GM19035 (cell line): ENCODE measurements at regions not wholly inside any gene's neighbourhood (a gene's known extent, or its start where the extent isn't known, plus 50 kb on each side); places are given as distances from the start of the nearest gene placed in this dataset.

Experiments used
- ATAC-seq: cut with Tn5 transposase; IDR thresholded peaks from one replicate; pipeline ENCODE4 v1.9.1; 2021; ENCODE audit not compliant: unreplicated experiment

DNA sequence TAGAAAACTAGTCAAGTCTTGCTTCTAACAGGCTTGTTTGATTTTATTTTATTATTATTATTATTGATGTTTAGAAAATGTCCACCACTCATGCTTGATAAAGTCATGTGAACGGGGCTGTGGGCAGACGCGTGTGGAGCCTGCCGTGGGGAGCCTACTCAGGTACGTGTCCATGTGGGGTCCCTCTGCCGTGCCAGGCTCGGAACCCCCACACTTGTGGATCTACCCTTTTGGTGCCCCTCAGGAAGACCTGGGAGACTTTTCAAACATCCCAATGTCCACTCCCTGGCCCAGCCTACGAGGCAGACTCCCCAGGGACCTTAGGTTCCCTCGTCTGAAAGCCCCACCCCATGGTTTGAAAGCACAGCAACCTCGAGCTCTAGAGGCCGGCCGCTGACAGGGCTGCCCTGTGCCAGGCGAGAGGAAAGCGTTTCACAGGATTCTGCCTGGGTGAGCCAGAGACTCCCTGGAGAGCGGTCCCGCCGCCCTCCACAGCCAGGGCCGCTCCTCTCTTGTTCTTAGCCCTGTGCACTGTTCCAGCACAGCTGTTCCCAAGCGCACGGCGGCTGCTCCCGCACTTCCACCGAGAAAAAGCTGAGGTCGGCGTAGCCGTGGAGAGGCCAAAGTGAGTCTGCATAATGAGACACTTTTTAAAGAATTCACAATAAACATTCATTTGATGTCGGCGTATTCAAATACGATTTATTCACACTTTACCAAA, 249.7 kb downstream of the TTLL2 start:
- ATAC-seq = no peak

DNA sequence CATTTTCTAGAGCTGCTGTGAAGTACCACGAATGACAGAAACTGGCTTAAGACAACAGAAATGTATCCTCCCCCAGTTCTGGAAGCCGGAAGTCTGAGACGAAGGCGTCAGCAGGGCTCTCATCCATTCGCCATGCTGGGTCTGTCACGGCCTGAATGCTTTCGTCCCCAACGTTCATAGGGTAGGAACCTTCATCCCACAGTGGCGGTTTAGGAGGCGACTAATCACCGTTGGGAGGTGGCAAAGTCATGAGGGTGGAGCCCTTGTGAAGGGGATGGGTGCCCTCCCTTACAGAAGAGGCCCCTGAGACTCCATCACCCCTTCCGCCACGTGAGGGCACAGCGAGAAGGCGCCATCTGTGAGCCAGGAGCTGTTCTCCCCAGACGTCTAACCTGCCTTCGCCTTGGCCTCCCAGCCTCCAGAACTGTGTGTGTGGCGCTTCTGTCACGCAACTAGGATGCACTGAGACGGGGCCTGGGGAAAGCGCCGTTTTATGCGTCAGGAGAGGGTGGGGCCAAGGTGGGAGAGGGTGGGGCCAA, 250.3 kb downstream of the TTLL2 start:
- no peak for ATAC-seq

DNA sequence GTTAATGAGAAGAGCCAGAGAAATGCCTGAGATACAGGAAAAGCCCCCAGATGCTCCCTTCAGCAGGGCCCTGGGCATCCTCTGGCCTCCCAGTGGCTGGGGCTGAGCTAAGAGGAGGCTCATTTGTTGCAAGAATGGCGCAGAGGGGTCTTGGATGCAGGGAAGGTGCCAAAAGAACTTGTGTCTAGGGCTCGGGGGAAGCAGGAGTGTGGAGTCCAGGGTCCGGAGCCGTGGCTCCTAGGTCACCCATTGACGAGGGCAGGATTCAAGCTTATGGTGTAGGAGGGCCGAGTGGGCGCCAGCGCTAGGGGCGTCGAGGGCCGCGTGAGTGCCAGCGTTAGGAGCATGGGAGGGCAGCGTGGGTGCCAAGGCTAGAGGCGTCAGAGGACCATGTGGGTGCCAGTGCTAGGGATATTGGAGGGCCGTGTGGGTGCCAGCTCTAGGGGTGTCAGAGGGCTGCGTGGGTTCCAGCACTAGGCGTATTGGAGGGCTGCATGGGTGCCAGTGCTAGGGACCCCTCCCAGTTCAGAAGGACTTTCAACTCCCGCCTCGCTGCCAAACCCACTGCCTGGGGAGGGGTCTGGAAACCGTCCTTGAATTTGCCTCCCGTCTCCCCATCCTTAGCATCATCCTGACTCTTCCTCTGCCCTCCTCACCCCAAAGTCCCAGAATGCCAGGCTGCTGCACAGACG, 250.5 kb upstream of the AFDN start:
- ATAC-seq = no peak

DNA sequence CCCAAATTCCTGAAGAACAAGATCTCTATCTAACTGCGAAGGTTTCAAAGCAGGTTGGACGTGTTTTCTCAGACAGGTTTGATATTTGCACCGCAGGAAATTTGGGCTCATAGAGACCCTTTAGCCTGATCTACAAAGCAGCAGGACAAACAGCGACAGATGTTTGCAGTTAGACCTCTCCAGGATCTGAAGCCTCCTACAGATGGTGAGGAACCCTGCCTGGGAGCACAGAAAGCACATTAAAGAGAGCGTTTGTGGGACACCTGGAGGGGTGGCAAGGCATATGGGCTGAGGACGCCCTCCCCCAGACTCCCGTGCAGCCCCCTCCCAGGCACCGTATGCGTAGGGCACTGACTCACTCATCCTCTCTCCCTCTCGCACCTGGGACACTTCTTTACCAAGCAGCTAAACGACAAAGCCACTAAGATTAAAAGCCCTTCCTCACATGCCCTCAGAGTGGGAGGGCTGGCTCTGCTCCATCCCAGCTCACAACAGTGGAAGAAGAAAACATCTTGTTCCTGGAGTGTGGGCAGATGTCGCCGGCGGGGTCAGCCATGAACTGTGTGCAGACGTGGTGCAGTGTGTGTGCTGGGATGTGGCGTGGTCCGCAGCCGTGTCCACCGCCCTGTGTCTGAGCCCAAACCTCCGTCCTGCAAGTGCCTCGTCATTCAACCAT, 249.7 kb upstream of the AFDN start:
- ATAC-seq = no peak

DNA sequence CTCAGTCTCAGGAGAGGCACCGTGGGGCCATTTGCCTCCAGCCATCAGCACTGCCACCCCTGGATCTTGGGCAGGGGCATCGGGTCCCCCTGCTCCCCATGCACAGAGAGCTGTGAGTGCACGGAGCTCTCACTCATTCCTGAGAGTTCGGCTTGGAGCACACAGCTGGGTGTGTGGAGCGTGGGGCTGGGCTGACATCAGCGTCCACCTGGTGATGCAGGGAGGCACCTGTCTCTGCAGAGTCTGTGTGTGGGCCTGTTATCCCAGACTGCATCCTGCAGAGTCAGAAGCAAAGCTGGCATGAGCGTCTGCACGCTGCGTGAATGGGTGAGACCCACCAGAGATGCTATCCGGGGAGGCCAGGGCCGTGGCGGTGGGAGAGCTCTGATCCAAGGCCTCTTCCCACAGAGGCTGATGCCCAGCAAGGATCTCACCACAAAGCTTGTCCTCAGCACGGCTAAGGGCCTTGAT, 248.8 kb upstream of the AFDN start:
- no peak for ATAC-seq

DNA sequence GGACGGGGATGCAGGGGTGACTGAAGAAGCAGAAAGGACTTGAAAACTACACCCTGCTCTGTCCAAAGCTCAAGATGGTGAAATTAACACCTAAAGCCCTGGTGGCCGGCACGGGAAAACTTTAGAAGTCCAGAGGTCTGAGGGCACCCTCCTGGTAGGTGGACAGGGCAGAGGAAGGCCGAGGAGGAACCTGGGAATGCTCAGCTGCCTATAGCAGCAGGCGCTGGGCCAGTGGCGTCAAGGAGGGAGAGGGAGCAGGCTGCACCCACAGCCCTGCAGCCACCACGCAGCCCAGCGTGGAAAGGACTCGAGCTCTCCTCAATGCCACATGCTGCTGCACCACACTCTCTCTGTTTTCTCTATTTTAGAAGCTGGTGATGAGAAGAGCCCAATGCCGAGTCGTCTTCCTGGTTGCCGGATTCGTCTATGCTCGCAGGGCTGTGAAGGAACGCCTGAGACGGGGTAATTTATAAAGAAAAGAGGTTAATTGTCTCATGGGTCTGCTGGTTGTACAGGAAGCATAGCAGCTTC, 248.3 kb upstream of the AFDN start:
- no peak for ATAC-seq

DNA sequence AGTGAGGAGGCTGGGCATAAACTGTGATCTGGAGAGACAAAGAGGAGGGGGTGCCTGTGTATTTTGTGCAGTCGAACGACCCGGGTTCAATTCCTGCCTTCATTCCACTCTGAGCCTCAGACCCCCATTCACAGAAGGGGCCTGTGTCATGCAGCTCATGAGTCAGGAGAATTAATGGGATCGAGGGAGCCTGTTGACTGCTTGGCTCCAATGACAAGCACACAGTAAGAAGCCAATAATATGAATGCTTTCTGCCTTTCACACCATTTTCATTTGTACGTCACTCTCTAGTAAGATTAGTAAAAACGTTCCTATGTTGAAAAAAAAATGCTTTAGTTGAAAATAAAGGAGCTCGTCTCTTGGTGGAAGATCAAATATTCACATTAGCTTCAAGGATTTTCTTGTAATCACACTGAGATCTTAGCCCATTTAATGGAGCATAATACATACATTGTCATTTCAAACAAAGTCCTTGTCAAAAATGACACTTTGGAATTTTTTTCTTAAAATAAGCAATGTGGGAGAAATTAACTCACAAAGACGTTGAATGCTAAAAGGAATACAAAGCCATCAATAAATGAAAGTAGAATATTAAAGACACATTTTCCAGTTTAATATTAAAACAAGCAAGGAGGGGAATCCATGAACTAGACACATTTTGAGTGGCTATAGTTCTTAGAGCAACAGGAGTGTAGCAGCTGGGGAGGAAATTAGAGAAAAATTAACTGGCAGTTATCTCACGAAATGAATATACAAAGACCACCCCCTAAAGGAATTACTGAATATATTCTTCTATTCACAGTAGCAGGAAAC, 246.7 kb upstream of the AFDN start:
- no peak for ATAC-seq

DNA sequence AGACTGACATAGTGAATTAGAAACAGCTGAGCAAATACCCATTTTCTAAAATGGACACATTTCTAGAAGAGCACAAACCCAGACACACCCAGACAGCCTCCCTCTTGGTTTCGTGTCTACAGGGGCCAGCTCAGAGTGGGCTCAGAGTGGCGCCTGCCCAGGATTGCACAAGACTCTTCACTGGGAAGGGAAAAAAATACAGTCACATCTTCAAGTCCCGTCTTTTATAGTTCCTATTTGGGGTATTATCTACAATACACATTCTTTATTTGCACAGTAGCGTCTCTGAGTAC, 246.1 kb upstream of the AFDN start:
- no peak for ATAC-seq

DNA sequence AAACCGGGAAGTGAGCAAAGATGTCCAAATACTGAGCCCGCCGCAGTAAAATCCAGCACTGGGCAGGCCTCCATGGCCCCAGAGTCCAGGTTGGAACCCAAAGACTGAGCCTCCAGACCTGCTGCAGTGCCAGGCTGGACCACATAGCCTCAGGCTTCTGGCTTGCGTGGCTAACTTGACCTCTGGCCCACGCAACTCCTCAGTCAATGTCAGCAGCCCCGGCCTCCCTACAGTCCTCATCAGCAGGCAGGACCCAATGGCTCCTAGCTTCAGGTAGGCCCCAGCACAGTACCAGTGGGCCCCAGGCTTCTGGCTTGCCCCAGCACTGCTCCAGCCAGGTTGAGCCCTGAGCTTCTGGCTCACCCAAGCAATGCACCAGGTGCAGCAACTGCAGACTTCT, 245.1 kb upstream of the AFDN start:
- ATAC-seq = no peak

DNA sequence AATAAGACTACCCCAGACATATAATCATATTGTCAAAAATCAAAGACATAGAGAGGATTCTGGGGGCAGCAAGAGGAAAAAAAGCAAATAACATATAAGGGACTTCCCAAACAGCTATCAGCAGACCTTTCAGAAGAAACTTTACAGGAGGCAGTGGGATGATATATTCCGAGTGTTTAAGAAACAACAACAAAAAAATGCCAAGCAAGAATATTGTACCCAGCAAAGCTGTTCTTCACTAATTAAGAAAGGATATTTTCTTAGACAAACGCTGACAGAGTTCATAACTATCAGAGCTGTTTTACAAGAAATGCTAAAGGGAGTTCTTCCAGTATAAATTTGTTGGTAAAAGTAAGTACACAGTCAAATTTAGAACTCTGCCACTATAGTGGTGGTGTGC, 243.3 kb upstream of the AFDN start:
- ATAC-seq = no peak

DNA sequence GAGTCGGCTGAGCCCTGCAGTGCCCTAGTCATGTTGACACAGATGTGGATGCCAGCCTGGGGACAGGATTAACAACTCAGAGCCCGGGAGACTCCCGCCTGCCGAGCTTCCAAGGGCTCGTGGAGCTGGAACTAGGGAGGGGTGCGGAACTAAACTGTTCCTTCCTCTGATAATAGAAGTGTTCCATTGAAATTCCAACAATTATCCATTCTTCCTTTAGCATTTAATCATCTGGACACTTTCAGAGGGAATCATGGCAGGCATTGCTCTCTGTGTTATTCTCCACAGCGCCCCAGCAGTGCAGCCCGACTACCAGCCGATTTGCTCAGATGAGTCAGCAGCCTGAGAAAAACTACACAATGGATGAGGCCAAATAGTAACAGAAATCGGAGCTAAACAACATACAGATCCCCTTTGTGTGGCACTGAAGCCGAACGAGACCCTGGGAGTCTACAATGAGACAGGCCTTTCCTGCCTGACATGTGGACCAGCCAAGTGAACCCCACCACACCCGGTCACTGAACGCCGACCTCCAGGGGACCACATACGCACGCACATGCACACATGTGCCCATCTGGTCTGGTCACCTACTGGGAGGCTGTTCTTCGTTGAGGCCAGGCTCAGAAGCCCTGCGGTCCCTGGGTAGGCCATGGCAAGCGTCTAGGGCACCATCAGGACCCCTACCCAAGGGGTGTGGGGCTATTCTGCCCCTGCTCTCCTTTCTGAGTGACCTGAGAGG, 238.4 kb upstream of the AFDN start:
- no peak for ATAC-seq

DNA sequence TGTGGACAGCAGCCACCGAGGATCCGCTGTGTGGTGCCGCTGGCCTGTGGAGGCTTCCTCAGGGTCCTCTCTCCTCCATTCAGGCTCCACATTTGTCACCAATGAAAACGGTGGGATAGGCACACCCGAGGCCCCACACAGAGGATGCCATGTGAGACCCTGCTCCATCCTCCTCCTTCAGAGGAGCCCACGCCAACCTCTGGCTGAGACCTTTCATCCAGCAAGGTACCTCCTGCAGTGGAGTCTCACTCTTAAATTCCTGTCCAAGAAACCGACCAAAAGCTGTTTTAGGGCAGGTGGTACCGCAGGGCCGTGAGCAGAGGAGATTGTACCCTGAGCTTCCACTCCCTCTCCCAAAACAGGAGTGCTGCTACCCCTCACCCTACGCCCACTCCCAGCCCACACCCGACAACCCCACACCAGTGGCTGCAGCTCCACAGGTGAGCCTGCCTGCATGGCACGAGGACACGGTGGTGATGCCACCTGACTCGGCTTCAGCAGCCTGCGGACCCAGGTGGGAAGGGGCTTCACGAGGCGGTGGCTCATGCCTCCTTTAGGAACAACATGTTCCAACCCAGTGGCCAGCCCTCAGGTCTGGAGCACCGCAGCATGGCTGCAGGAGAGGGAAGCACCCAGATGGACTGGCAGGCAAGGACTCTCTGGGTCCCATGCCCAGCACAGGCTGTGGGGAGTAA, 237.6 kb upstream of the AFDN start:
- no peak for ATAC-seq

DNA sequence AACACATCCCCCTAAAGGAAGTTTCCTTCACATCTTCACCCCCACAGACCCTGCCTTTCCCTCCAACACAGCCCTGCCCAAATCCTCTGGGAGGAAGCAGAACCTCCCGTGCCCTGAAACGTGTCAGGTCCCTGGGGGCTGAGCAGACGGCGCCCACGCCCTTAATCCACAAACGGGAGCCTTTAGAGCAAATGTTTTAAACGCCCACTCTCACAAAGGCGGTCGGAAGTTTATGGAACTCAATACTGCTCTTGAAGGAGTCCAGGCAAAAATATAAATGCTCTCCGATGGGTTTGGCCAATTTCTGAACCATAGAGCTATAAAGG, 237.1 kb upstream of the AFDN start:
- no peak for ATAC-seq

DNA sequence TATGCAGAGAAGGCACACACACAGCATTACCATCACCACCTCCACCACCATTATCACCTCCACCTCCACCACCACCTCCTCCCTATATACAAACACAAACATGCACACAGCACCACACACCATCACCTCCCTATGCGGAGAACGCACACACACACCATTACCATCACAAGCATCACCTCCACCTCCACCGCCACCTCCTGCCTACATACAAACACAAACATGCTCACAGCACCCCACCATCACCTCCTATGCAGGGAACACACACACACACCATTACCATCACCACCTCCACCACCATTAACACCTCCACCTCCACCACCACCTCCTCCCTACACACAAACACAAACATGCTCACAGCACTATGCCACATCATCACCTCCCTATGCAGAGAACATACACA, 236.5 kb upstream of the AFDN start:
- ATAC-seq = no peak
